ENCODE measurements at regions not wholly inside any gene's neighbourhood (a gene's known extent, or its start where the extent isn't known, plus 50 kb on each side); places are given as distances from the start of the nearest gene placed in this dataset.

- 0 out of 2 replicates have a peak, but pooled peaks have one; percentile 14 for TF ChIP-seq RERE (CRISPR knock-in tag; IDR thresholded peaks at IDR 0.05; ENCODE audit: low read depth)
- no peak for TF ChIP-seq ZNF24 (IDR thresholded peaks at IDR 0.05)
- peak; percentile 64; the same call in 1 of the 2 replicates for TF ChIP-seq IRF2 (CRISPR knock-in tag; IDR thresholded peaks at IDR 0.05)
- no peak for TF ChIP-seq ZNF547 (CRISPR knock-in tag; IDR thresholded peaks at IDR 0.05)
- peak; percentile 90 for TF ChIP-seq HNF1A (IDR thresholded peaks at IDR 0.05; ENCODE audit: low read depth)
- peak; percentile 85; the same call in 1 of the 2 replicates for TF ChIP-seq HNF1A (CRISPR knock-in tag; IDR thresholded peaks at IDR 0.05; ENCODE audit: borderline replicate concordance)
- TF ChIP-seq LCORL (IDR thresholded peaks at IDR 0.05), result peak; percentile 98
- TF ChIP-seq LCORL (CRISPR knock-in tag; IDR thresholded peaks at IDR 0.05), result peak; percentile 99
- TF ChIP-seq ZSCAN29 (CRISPR knock-in tag; conservative IDR thresholded peaks at IDR 0.05), result peak; percentile 73; the same call in 1 of the 2 replicates
- TF ChIP-seq ZNF281 (CRISPR knock-in tag; IDR thresholded peaks at IDR 0.05; ENCODE audit: borderline replicate concordance), result 0 out of 2 replicates have a peak, but pooled peaks have one; percentile 20
- TF ChIP-seq ZBTB8A (CRISPR knock-in tag; IDR thresholded peaks at IDR 0.05; ENCODE audit: borderline replicate concordance, low read depth), result no peak
- peak; percentile 44; the same call in 1 of the 2 replicates for TF ChIP-seq SNAPC2 (CRISPR knock-in tag; IDR thresholded peaks at IDR 0.05)
- peak; percentile 56; the same call in 1 of the 2 replicates for TF ChIP-seq ZSCAN9 (CRISPR knock-in tag; IDR thresholded peaks at IDR 0.05; ENCODE audit: borderline replicate concordance)
- TF ChIP-seq NKX3-1 (CRISPR knock-in tag; IDR thresholded peaks at IDR 0.05), result 0 out of 2 replicates have a peak, but pooled peaks have one; percentile 64
- no peak for TF ChIP-seq GABPA (IDR thresholded peaks at IDR 0.05; ENCODE audit: low read depth, low read length)
- TF ChIP-seq GABPA (CRISPR knock-in tag; IDR thresholded peaks at IDR 0.05; ENCODE audit: low read depth), result peak; percentile 46; the same call in 1 of the 2 replicates
- no peak for TF ChIP-seq ZNF572 (CRISPR knock-in tag; IDR thresholded peaks at IDR 0.05)
- no peak for TF ChIP-seq PLRG1 (conservative IDR thresholded peaks at IDR 0.05)
These were observed 51.2 kb upstream of the DHX40 start (continued) for GRCh38 chr17:59513934-59514841.
